ENCODE measurements at regions not wholly inside any gene's neighbourhood (a gene's known extent, or its start where the extent isn't known, plus 50 kb on each side); places are given as distances from the start of the nearest gene placed in this dataset.

DNA sequence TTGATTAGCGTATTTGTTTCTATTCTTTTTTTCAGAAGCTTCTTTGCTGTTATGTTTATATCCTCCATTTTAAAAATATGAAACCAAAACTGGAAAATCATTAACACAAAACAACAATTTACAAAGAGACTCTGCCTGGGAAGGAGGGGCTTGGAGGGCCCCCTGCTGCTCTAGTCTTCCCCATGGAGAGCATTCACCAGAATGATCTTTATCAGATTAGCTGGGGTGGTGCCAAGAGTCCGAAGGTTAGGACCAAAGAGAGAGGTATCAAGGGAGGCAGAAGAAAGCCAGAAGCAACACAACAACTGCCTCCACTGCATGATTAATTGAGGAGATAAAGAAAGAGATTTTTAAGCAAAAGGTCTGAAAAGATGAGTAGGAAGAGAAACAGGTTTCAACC is 218.6 kb downstream of the IRS1 start:
- Histone ChIP-seq H3K4me1 (peaks cover 0 to 17% (median 0%) of the 10 kb centered on the region in 4 donors), H3K9me3 (no peaks in the 10 kb centered on the region), H3K4me3 (no peak overlapping the region), H3K27ac (no peak overlapping the region), H3K27me3 (no peaks in the 10 kb centered on the region), H3K36me3 (no peaks in the 10 kb centered on the region)
- intact Hi-C loops (cut with DNase I; ENCODE audit: low total_unique reads) = no loop called here
- DNase-seq = no peak
- TF ChIP-seq, protein P1, sequence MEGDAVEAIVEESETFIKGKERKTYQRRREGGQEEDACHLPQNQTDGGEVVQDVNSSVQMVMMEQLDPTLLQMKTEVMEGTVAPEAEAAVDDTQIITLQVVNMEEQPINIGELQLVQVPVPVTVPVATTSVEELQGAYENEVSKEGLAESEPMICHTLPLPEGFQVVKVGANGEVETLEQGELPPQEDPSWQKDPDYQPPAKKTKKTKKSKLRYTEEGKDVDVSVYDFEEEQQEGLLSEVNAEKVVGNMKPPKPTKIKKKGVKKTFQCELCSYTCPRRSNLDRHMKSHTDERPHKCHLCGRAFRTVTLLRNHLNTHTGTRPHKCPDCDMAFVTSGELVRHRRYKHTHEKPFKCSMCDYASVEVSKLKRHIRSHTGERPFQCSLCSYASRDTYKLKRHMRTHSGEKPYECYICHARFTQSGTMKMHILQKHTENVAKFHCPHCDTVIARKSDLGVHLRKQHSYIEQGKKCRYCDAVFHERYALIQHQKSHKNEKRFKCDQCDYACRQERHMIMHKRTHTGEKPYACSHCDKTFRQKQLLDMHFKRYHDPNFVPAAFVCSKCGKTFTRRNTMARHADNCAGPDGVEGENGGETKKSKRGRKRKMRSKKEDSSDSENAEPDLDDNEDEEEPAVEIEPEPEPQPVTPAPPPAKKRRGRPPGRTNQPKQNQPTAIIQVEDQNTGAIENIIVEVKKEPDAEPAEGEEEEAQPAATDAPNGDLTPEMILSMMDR (IDR thresholded peaks at IDR 0.05) = no peak

DNA sequence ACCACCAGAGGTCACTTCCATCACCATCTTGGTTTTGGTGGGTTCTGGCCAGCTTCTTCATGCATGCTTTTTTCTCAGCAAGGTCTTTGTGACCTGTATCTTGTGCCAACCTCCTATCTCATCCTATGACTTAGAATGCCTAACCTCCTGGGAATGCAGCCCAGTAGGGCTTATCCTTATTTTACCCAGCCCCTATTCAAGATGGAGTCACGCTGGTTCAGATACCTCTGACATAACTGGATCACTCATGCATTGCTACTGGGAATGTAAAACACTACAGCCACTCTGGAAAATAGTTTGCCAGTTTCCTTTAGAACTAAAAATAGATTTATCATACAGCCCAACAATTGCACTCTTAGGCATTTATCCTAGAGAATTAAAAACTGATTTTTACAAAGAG is 219.2 kb downstream of the IRS1 start:
- Histone ChIP-seq H3K4me3 (no peak overlapping the region), H3K27me3 (no peaks in the 10 kb centered on the region), H3K27ac (no peak overlapping the region), H3K36me3 (no peaks in the 10 kb centered on the region), H3K4me1 (peaks cover 0 to 17% (median 0%) of the 10 kb centered on the region in 4 donors), H3K9me3 (no peaks in the 10 kb centered on the region)
- TF ChIP-seq, protein P1 (IDR thresholded peaks at IDR 0.05) = no peak
- intact Hi-C loops (cut with DNase I; ENCODE audit: low total_unique reads) = no loop called here
- no peak for DNase-seq

DNA sequence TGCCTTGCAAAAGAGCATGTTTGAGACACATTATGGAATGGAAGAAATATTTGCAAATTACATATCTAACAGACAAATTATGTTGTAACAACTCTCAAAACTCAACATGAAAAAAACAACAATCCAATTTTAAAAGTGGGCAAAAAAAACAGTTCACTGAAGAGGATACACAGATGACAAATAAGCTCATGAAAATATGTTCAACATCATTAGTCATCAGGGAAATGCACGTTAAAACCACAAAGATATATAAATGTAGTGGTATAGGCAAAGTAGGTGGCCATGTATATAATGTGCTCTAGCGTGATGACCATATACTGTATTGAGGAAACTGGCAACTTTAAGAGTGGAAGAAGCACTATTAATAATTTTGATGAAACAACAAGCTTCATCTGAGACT is 220.1 kb downstream of the IRS1 start:
- Histone ChIP-seq H3K4me1 (peaks cover 0 to 17% (median 0%) of the 10 kb centered on the region in 4 donors), H3K4me3 (no peak overlapping the region), H3K27me3 (no peaks in the 10 kb centered on the region), H3K9me3 (no peaks in the 10 kb centered on the region), H3K36me3 (no peaks in the 10 kb centered on the region), H3K27ac (no peak overlapping the region)
- intact Hi-C loops (cut with DNase I; ENCODE audit: low total_unique reads) = no loop called here
- no peak for DNase-seq
- TF ChIP-seq, protein P1 (IDR thresholded peaks at IDR 0.05) = no peak

DNA sequence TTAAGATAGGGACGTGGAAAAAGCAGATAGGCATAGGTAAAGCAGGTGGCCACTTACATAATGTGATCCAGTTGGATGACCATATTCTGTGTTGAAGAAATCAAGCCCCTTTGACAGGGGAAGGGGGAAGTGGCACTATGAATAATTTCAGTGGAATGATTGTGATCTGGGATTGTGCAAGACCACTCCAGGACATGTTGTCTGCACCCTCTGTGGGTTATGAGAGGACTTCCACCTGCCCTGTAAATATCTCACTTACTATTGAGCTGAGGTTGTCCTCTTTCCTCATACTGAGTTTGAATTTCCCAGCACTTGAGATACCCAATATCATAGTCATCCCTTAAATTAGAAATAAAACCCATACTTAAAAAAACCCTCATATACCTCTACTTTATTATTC is 220.7 kb downstream of the IRS1 start:
- intact Hi-C loops (cut with DNase I; ENCODE audit: low total_unique reads) = no loop called here
- Histone ChIP-seq H3K4me3 (no peak overlapping the region), H3K36me3 (no peaks in the 10 kb centered on the region), H3K27ac (no peak overlapping the region), H3K4me1 (peaks cover 0 to 11% (median 0%) of the 10 kb centered on the region in 4 donors), H3K27me3 (no peaks in the 10 kb centered on the region), H3K9me3 (no peaks in the 10 kb centered on the region)
- no peak for DNase-seq
- TF ChIP-seq, protein P1 (IDR thresholded peaks at IDR 0.05) = no peak

DNA sequence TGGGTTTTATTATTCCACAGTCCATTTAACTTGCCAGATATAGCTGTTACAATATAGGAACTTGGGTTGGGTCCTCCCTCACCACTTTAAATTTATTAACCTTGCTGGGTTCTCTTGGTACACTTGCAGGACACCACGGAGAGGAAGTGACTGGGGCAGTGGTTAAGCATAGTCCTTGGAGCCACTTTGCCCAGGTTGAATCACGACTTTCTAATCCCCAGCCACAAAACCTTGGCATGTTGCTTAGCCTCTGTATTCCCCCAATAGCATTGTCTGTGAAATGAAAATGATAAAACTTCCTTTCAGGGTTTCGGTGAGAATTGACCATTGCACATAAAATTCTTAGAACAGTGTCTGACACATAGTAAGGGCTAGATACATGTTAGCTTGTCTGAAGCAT is 221.2 kb downstream of the IRS1 start:
- H3K27ac ChIP-seq = no peak overlapping the region
- no peak for DNase-seq
- H3K4me3 ChIP-seq = no peak overlapping the region
- no peaks in the 10 kb centered on the region for H3K9me3 ChIP-seq
- TF ChIP-seq, protein P1 (IDR thresholded peaks at IDR 0.05) = no peak
- peaks cover 0 to 6% (median 0%) of the 10 kb centered on the region in 4 donors for H3K4me1 ChIP-seq
- no peaks in the 10 kb centered on the region for H3K27me3 ChIP-seq
- no peaks in the 10 kb centered on the region for H3K36me3 ChIP-seq
- intact Hi-C loops (cut with DNase I; ENCODE audit: low total_unique reads) = no loop called here

DNA sequence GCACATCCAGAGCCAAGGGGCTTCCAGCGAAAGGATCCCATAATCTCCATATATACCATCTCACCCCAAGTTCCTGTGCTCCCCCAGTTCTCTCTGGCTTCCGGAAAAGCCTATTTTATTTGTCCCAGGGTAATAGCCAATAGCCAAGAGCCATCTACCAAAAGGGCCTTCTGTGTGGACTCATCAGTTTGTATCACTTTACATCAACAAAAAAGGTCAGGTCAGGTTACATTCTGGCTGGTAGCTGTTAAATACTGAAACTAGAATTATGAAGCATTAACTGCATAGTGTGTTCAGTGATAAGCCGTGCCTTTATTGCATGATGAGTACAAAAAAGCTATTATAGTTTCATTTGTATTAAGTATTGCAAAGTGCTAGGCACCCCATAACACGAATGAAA is 223.7 kb downstream of the IRS1 start:
- Histone ChIP-seq H3K4me1 (no peaks in the 10 kb centered on the region), H3K27me3 (no peaks in the 10 kb centered on the region), H3K4me3 (no peak overlapping the region), H3K36me3 (no peaks in the 10 kb centered on the region), H3K9me3 (no peaks in the 10 kb centered on the region), H3K27ac (no peak overlapping the region)
- DNase-seq = no peak
- intact Hi-C loops (cut with DNase I; ENCODE audit: low total_unique reads) = no loop called here
- TF ChIP-seq, protein P1 (IDR thresholded peaks at IDR 0.05) = no peak
